ENCODE measurements at regions not wholly inside any gene's neighbourhood (a gene's known extent, or its start where the extent isn't known, plus 50 kb on each side); places are given as distances from the start of the nearest gene placed in this dataset.

DNA sequence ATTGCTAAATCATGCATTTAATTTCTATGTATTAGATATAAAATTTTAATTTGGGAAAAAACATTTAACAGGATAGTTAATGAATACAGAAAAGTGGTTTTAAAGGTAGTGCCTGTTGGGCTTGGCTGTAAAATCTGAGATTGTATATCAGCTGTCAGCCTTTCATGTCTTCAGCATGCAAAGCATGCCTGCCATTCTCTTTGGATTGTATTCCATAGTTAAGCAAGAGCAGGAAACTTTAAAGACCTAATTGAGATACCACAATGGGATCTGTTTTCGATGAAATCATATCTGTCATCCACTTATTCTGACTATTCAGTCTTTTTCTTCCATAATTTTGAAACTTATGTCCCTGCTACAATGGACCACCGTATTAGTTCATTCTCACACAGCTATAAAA lies 451.0 kb upstream of the DDI1 start:
- Histone ChIP-seq H3K27ac (ENCODE audit: extremely low read length, insufficient read depth, low read length) (no peak overlapping the region), H2AFZ (ENCODE audit: low read length) (no peak overlapping the region), H3K4me3 (replicated peaks in 1 of 3; ENCODE audit: insufficient read depth in 1 of 3, low read depth in 2 of 3, low read length in 3 of 3) (no peak overlapping the region), H4K20me1 (ENCODE audit: insufficient read depth, low read length) (no peaks in the 10 kb centered on the region), H3K9ac (ENCODE audit: insufficient read depth, low read depth, low read length) (no peak overlapping the region), H3K36me3 (replicated peaks in 1 of 2; ENCODE audit: control insufficient read depth in 1 of 2, insufficient read depth in 2 of 2, low read length in 2 of 2) (no peaks in the 10 kb centered on the region), H3K79me2 (ENCODE audit: insufficient read depth, low read length) (no peaks in the 10 kb centered on the region), H3K4me1 (ENCODE audit: insufficient read depth, low read length) (no peaks in the 10 kb centered on the region), H3K4me2 (ENCODE audit: low read depth, low read length) (no peak overlapping the region), H3K9me3 (ENCODE audit: low read length) (no peaks in the 10 kb centered on the region), H3K27me3 (ENCODE audit: control insufficient read depth in 1 of 2, insufficient read depth in 2 of 2, low read length in 2 of 2) (no peaks in the 10 kb centered on the region)
- ATAC-seq (no peak), FAIRE-seq (no peak), DNase-seq (ENCODE audit: low spot score) (no peak)
- POLR2A ChIA-PET = no interaction called here
- no TSS peak for BruUV-seq (replicated peaks)
- CTCF ChIA-PET (ENCODE audit: low intra/inter-chr PET ratio, low total read pairs) = no interaction called here
- WGBS (ENCODE audit: low lambda C conversion rate) = 3% methylated on average over 2 of the region's 2 CpGs
- intact Hi-C loops (cut with micrococcal nuclease; ENCODE audit: unreplicated experiment) = no loop called here
- in situ Hi-C loops (cut with HindIII; ENCODE audit: extremely low pct_ligation_motif_present, low pct_unique_long_range_greater_than_20kb) = no loop called here
- TF ChIP-seq KLF12 (CRISPR knock-in tag; IDR thresholded peaks at IDR 0.05; ENCODE audit: borderline replicate concordance) (no peak), ZNF546 (CRISPR knock-in tag; conservative IDR thresholded peaks at IDR 0.05) (no peak), ZNF792 (CRISPR knock-in tag; IDR thresholded peaks at IDR 0.05) (no peak), REPIN1 (CRISPR knock-in tag; IDR thresholded peaks at IDR 0.05; ENCODE audit: borderline replicate concordance, low read depth) (no peak), ZC3H4 (CRISPR knock-in tag; IDR thresholded peaks at IDR 0.05; ENCODE audit: borderline replicate concordance) (no peak)
- TF ChIP-seq, protein P1, sequence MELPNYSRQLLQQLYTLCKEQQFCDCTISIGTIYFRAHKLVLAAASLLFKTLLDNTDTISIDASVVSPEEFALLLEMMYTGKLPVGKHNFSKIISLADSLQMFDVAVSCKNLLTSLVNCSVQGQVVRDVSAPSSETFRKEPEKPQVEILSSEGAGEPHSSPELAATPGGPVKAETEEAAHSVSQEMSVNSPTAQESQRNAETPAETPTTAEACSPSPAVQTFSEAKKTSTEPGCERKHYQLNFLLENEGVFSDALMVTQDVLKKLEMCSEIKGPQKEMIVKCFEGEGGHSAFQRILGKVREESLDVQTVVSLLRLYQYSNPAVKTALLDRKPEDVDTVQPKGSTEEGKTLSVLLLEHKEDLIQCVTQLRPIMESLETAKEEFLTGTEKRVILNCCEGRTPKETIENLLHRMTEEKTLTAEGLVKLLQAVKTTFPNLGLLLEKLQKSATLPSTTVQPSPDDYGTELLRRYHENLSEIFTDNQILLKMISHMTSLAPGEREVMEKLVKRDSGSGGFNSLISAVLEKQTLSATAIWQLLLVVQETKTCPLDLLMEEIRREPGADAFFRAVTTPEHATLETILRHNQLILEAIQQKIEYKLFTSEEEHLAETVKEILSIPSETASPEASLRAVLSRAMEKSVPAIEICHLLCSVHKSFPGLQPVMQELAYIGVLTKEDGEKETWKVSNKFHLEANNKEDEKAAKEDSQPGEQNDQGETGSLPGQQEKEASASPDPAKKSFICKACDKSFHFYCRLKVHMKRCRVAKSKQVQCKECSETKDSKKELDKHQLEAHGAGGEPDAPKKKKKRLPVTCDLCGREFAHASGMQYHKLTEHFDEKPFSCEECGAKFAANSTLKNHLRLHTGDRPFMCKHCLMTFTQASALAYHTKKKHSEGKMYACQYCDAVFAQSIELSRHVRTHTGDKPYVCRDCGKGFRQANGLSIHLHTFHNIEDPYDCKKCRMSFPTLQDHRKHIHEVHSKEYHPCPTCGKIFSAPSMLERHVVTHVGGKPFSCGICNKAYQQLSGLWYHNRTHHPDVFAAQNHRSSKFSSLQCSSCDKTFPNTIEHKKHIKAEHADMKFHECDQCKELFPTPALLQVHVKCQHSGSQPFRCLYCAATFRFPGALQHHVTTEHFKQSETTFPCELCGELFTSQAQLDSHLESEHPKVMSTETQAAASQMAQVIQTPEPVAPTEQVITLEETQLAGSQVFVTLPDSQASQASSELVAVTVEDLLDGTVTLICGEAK (IDR thresholded peaks at IDR 0.05) = no peak
- TF ChIP-seq, protein P1 (CRISPR knock-in tag; IDR thresholded peaks at IDR 0.05) = no peak

Data from HepG2 (cell line).